ENCODE measurements at regions not wholly inside any gene's neighbourhood (a gene's known extent, or its start where the extent isn't known, plus 50 kb on each side); places are given as distances from the start of the nearest gene placed in this dataset.

- TF ChIP-seq EP300 (IDR thresholded peaks at IDR 0.05) = no peak
- TF ChIP-seq POLR2A (IDR thresholded peaks at IDR 0.05; ENCODE audit: low read depth) = no peak
- no peak for TF ChIP-seq CTCF (IDR thresholded peaks at IDR 0.05)
- no peak for TF ChIP-seq POLR2AphosphoS5 (IDR thresholded peaks at IDR 0.05)
Measured at GRCh38 chr4:104719539-104720230, 225.0 kb upstream of the CXXC4 start.

Data from esophagus muscularis mucosa (tissue), 4 donors.